HEK293T (cell line): ENCODE measurements at regions not wholly inside any gene's neighbourhood (a gene's known extent, or its start where the extent isn't known, plus 50 kb on each side); places are given as distances from the start of the nearest gene placed in this dataset.

Experiments used
- ARNT ChIP-seq: fragments of 450-650 bp; IDR thresholded peaks from 2 replicates; pipeline ENCODE4 v1.6.1; 2017; ENCODE audit warnings: mild to moderate bottlenecking
- BHLHE40 ChIP-seq: fragments of 450-650 bp; IDR thresholded peaks from 2 replicates; pipeline ENCODE4 v1.6.1; 2016; ENCODE audit warnings: mild to moderate bottlenecking, moderate library complexity, borderline replicate concordance
- ELF4 ChIP-seq: fragments of 450-650 bp; IDR thresholded peaks from 2 replicates; pipeline ENCODE4 v1.6.1; 2017; ENCODE audit warnings: antibody characterized with exemption
- NFRKB ChIP-seq: fragments of 450-650 bp; IDR thresholded peaks from 2 replicates; pipeline ENCODE4 v1.6.1; 2016; ENCODE audit warnings: mild to moderate bottlenecking, moderate library complexity
- SUZ12 ChIP-seq: fragments of 450-650 bp; IDR thresholded peaks from 2 replicates; pipeline ENCODE4 v1.6.1; 2016; ENCODE audit warnings: mild to moderate bottlenecking

DNA sequence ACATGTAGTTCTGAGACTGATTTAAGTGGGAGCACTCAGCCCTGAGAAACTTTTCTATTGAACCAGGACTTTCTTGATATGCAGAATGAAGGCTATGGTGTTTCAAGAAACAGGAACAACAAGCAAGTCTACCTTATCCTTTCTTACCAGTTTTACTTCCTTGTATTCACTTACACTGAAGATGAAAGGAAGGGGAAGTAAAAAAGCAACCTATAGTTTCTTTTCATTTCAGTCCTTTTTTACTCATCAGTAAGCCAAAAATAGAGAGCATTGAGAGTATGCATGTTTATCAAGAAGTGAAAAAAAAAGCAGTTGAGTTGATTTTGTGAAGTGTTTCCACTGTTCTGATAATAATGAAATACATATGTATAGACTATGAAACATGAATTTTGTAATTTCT, 1010.3 kb downstream of the AMY1C start:
- TF ChIP-seq NFRKB (no peak), ELF4 (no peak), ARNT (no peak), SUZ12 (no peak), BHLHE40 (no peak)
